Brain pericyte (primary cell): ENCODE measurements at regions not wholly inside any gene's neighbourhood (a gene's known extent, or its start where the extent isn't known, plus 50 kb on each side); places are given as distances from the start of the nearest gene placed in this dataset.
"Not testable (repeated sequence)": the region's sequence is repeated elsewhere in the genome, so short reads cannot be mapped to it uniquely, and the experiment has no call there.

Experiments
- DNase-seq: peaks from one replicate; pipeline ENCODE4 v3.0.0-alpha.2; 2012; ENCODE audit warnings: low read depth, low spot score

DNA sequence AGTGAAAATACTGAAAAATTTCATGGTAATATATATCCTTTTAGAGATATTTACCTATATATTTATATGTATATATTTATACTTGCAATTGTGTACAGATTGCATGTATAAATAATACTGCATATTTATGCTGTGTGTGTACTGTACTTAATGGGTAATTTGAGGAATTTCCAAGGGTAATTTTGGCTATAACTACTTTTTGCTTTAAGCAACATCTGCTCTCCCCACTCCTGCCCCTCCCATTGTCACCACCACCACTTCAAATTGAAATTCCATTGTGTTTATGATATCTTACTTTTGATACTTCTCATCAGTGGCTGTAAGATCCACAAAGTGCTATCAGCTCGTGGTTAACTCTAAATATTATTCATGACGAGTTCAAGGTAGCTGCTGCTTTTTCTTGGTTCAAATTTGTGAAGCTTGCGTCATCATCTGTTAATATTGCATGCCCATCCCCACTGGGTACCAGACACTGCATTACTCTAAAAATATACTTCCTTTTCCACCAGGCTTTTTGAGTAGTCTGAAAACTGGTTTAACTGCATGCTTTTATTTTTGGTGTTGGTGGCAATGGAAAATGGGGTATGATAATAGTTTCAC is 91.7 kb upstream of the MITF start:
- DNase-seq: no peak

- no peak for DNase-seq
Measured at GRCh38 chr3:69647081-69647480, 92.2 kb upstream of the MITF start.

DNA sequence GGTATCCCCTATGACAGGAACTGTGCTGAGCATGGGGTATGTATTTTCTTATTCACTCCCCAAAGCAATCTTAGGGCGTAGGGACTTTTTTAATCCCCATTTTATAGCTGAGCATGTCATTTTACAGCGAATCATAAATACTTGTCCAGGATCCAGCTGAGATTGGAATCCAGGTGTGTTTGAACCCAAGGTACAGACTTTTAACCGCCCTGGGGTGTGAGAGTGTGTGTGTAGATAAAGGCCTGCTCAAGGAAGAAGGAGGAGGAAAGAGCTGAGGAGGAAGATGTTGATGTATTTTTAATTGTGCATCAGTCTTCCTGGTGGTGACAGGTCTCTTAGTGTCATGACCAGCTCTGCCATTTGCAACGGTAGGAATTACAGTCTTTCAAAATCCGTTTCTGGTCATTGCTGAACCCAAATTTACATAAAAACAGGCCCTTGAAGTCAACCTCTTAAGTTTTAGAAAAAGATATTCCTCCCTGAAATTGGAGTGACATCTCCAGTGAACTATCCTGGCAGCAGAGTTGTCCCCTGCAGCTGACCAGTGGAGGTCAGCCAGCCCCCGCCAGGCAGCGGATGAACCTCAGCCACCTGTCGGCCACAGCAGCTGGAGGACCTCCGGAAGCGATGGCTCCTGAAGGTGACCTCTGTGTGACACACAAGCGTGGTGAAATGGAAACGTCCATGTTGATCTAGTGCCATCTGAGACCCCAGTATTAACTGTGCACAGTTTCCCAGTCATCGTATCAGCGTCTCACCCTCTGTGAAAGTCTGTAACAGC is 92.8 kb upstream of the MITF start:
- DNase-seq: no peak

DNA sequence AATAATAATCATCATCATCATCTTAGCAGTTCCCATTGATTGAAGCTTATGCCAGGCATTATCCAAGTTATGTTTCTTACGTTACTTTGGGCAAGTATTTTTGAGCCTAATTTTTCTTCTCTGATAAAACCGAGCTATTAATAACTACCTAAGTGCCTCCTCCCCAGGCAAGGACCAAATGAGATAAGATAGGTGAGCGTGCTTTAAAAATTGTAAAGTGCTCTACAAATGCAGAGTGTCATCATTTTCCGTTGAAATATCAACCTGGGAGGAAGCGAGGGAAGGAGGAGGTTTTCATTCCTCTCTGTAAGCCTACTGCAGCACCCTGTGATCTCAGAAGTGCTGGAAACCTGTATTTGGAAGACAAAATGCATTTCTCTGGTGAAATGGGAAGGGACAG is 96.7 kb upstream of the MITF start:
- no peak for DNase-seq

DNA sequence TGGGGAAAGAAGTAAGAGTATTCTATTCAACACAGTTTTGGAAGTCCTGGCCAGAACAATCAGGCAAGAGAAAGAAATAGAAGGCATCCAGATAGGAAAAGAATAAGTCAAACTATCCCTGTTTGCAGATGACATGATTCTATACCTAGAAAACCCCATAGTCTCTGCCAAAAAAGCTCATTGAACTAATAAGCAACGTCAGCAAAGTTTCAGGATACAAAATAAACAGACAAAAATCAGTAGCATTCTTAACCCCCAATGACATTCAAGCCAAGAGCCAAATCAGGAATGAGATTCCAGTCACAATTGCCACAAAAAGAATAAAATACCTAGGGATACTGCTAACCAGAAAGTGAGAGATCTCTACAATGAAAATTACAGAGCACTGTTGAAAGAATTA is 99.4 kb upstream of the MITF start:
- no peak for DNase-seq

DNA sequence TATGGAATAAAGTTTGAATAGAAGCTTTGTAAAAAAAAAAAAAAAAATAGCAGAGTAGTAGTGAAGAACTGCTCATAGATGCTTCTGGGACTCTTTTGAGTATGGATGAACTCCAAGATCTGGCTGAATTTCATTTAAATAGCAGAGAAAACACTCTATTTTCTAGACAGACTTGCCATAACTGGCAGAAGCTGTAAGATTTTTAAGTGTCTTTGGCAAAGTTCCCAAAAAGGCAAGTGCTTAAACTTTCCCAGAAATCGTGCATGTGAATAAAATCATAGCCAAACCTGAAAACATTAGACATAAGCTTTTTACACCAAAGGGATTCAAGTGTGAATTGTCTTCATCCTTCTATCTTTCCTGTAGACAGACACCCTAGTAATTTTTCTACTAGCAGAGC is 110.3 kb upstream of the MITF start:
- DNase-seq: no peak

DNA sequence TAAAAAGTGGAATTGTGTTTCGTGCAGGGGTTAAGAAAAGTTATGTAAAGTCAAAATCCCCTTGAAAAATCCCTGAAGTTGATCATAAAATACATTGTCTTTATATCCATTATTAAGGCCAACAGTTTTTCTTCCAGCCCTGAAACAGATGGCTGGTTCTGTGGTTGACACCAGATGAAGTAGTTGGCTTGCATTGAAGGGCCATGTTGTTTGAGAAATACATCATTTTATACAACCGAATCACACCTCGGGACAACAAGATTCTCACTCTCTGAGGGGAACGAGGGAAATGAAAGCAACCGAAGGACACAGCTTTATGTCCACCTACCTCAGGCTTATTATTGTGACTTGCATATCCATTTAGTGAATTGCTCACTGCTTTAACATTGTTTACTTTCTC is 126.0 kb upstream of the MITF start:
- DNase-seq: no peak

DNA sequence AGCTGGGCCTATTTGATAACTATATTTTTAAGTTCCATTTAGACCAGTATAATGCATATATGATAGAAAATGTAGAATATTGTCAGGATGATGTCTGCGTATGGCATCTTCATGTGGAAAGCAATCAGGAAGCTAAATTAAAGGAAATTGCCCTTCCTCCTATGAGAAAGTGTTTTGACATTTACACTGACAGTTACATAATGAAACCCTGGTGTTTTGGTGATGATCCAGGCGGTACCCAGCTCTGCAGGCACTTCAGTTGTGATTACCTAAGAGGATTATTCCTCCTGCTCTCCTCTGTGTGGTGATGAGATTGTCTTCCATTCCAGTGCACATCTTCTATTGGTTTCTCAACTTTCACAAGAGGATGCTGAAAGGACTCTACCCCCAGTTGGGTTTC is 126.5 kb upstream of the MITF start:
- DNase-seq: no peak

DNA sequence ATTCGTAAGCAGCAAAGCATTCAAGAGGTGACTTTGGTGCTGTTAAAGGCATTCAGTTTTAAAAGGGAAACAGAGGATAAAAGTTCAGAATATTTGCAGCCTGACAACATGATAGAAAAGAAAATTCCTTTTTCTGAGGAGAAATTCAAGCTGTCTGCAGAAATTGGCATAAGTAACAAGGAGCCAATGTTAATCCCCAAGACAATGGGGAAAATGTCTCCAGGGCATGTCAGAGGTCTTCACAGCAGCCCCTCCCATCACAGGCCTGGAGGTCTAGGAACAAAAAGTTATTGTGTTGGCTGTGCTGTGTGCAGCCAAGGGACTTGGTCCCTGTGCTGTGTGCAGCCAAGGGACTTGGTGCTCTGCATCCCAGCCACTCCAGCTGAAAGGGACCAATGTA is 129.7 kb upstream of the MITF start:
- DNase-seq: not testable (repeated sequence)

- no peak for DNase-seq
Measured at GRCh38 chr3:69607466-69608305, 131.6 kb upstream of the MITF start.

GRCh38 chr3:69605867-69606266 is 133.4 kb upstream of the MITF start:
- no peak for DNase-seq

DNA sequence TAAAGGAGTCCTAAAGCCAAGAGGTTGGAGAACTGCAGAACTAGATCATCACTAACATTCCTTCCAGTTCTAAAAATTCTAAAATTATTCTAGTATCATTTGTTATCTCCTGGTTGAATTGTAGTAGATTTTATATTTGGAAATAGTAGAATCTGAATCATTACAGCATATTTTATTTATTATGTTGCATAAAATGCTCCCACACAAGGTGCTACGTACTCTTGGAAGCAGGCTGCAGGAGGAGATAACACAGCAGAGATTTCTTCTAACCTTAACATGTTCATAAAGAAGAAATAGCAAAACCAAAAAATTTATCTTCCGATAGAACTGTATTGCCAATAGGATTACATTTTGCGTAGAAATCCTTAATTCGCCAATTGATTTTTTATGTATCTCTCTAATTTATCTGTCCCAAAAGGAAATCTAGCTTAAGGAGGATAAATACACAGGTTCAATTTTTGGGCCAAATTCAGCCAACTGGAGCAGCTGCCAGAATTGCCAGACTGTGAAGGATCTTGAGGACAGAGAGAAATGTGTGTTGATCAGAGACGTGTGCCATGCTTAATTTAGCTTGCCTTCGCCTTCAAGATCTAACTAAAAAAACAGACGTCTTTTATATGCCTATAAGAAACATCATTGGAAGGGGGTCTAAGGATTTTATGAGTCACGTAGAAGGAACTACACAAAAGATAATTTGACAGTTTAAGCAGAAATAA is 134.4 kb upstream of the MITF start:
- DNase-seq: no peak

- no peak for DNase-seq
Measured at GRCh38 chr3:69602112-69602511, 137.2 kb upstream of the MITF start.

- no peak for DNase-seq
Measured at GRCh38 chr3:69594286-69594685, 145.0 kb upstream of the MITF start.

- DNase-seq: no peak
Measured at GRCh38 chr3:69591164-69591736, 148.0 kb upstream of the MITF start.

DNA sequence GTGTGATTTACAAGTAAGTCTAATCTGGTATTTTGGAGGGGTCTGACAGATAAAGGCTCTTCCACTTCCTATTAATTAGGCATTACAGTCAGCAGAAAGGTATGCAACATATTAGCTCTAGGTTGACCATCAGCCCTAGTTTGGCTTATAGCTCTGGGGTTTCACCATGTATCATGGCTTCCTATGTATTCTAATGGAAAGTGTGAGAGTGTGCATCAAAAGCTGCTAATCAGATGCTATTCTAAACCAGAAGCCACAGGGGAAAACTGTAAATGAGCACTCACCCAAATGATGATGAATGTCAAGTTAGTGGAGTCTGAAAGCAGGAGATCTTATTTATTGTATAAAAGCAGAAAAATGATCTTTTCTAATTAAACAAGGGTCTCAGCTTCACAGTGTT is 149.2 kb upstream of the MITF start:
- DNase-seq: no peak

GRCh38 chr3:69588170-69588569 is 151.1 kb upstream of the MITF start:
- no peak for DNase-seq

- no peak for DNase-seq
Measured at GRCh38 chr3:69585472-69585871, 153.8 kb upstream of the MITF start.

DNA sequence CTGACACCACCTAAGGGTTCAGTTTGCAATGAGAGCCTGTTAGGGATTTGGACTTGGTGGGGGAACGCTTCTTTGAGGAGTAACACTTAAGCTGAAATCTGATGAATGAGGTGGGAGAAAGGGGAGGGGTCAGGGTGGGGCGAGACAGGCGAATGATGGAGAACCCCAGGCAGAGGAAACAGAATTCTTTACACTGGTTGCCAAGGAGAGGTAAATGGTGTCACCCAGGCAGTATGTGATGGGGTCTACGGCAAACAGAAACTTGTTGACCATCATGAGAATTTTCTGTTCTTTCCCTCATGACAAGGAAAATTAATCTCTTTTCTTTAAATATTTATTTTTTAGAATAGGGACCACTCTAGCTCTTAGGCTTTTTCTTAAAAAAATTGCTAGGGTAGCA is 157.2 kb upstream of the MITF start:
- DNase-seq: no peak

DNA sequence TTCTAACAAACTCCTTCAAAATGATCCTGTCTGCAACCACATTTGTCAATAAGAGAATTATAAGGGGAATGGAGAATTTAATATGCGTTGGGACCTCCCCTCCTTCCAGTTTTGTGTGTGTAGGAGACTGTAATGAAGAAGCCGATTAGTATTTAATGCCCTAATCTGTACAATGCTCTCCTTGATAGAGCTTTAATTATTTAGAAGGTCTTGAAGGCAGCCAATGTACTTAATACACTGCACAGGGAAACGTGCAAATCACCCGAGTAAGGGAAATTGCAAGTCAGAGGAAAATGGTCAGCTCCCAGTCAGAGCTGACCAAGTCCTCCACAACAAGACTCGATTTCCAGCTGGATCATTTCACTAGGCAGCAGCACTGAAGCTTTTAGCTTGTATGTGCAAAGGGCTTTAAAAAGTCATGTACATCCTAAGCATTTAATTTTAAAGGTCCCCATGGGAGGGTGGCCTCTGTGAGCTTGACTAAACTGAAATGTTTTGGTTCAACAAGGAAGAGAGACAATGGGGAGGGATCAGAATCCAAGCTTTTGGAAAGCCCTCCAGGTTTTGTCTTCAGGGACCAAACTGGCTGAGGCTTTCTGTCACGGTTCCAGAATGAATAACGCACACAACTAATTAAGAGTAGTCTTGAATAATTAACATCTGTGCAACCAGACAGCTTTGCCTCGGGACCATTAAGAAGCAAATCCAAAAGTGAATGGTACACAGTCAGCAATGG is 159.8 kb upstream of the MITF start:
- DNase-seq: no peak

GRCh38 chr3:69569520-69569919 is 169.7 kb upstream of the MITF start:
- no peak for DNase-seq
